A549 (cell line): ENCODE measurements at regions not wholly inside any gene's neighbourhood (a gene's known extent, or its start where the extent isn't known, plus 50 kb on each side); places are given as distances from the start of the nearest gene placed in this dataset.
"Not testable (repeated sequence)": the region's sequence is repeated elsewhere in the genome, so short reads cannot be mapped to it uniquely, and the experiment has no call there.

Experiments
- ATAC-seq, 2 experiments: fragments of 200-7000 bp in 1 of 2; fragments of >200 bp in 1 of 2; cut with Nextera tagmentation in 1 of 2; cut with Tn5 transposase in 1 of 2; 3 replicates each; pipeline versions ENCODE4 v1.8.0 to v1.9.1; 2018 to 2020; ENCODE audit warnings: mild to moderate bottlenecking in 1 of 2, moderate library complexity in 1 of 2
- CTCF ChIA-PET: fragments of 300-600 bp; sonication (Branson Sonifier 250); formaldehyde crosslinking; extraction: SDS; loops from one replicate; lab custom pipeline; 2021; ENCODE audit warnings: antibody characterized with exemption, inconsistent platforms; lab: Yijun Ruan, JAX
- POLR2A ChIA-PET: fragments of 350-600 bp; formaldehyde crosslinking; extraction: SDS; loops from one replicate; lab custom pipeline; 2021; ENCODE audit warnings: antibody characterized with exemption, inconsistent platforms; lab: Yijun Ruan, JAX
- DNase-seq, 2 experiments: peaks; one replicate each; pipeline versions ENCODE4 v3.0.0 to v3.0.0-alpha.2; 2011 to 2016; ENCODE audit warnings: low read depth in 1 of 2, low spot score in 1 of 2
- FAIRE-seq: peaks from 2 replicates; lab custom pipeline; 2011; peaks lifted over from hg19 to GRCh38; lab: Jason Lieb, UNC
- H3K27ac ChIP-seq, 2 experiments: fragments of >200 bp; sonication (Bioruptor Twin); formaldehyde crosslinking; 3 replicates each; pipeline ENCODE4 v1.5.1; 2016 to 2017
- H3K4me1 ChIP-seq: fragments of >200 bp; sonication (Bioruptor Twin); formaldehyde crosslinking; 3 replicates; pipeline ENCODE4 v1.6.1; 2016
- H3K4me2 ChIP-seq: fragments of >200 bp; sonication (Bioruptor Twin); formaldehyde crosslinking; 3 replicates; pipeline ENCODE4 v1.6.1; 2016
- H3K4me3 ChIP-seq: fragments of >200 bp; sonication (Bioruptor Twin); formaldehyde crosslinking; 3 replicates; pipeline ENCODE4 v1.5.1; 2016
- H3K9me3 ChIP-seq: fragments of >200 bp; sonication (Bioruptor Twin); formaldehyde crosslinking; 3 replicates; pipeline ENCODE4 v1.6.1; 2016
- CHD4 ChIP-seq: fragments of 200-600 bp; sonication (generic); IDR thresholded peaks from 2 replicates; pipeline ENCODE4 v1.6.1; 2016; ENCODE audit warnings: antibody characterized with exemption, mild to moderate bottlenecking, borderline replicate concordance
- EHF ChIP-seq: fragments of 250-450 bp; sonication (Bioruptor Pico); IDR thresholded peaks from 2 replicates; pipeline ENCODE4 v1.5.0; 2020; ENCODE audit warnings: mild to moderate bottlenecking
- EP300 ChIP-seq, 2 experiments: fragments of >200 bp; sonication (Bioruptor Twin); formaldehyde crosslinking; IDR thresholded peaks; 2 replicates in 1 of 2; 3 replicates in 1 of 2; pipeline ENCODE4 v1.6.1; 2016 to 2017
- FOSL2 ChIP-seq, 2 experiments: fragments of 450-650 bp in 1 of 2; fragments of >200 bp in 1 of 2; sonication (Bioruptor Twin) in 1 of 2; formaldehyde crosslinking; IDR thresholded peaks; 2 replicates each; pipeline versions ENCODE4 v1.5.0 to v1.6.1; 2016 to 2020; ENCODE audit warnings: mild to moderate bottlenecking in 1 of 2, moderate library complexity in 1 of 2
- HDAC2 ChIP-seq: fragments of 200-600 bp; sonication (generic); IDR thresholded peaks from 2 replicates; pipeline ENCODE4 v1.6.1; 2016
- HES2 ChIP-seq: fragments of >200 bp; sonication (Bioruptor Twin); formaldehyde crosslinking; IDR thresholded peaks from 2 replicates; pipeline ENCODE4 v1.6.1; 2016
- HOXB13 ChIP-seq: fragments of 250-450 bp; sonication (Bioruptor Pico); IDR thresholded peaks from 2 replicates; pipeline ENCODE4 v1.5.0; 2020; ENCODE audit warnings: low read depth, mild to moderate bottlenecking, moderate library complexity
- KDM1A ChIP-seq: fragments of 200-600 bp; sonication (generic); IDR thresholded peaks from 2 replicates; pipeline ENCODE4 v1.6.1; 2016; ENCODE audit warnings: low read depth, mild to moderate bottlenecking
- MAZ ChIP-seq: fragments of 150-350 bp; IDR thresholded peaks from 2 replicates; pipeline ENCODE4 v1.6.1; 2014; ENCODE audit warnings: antibody characterized with exemption, low read depth, low read length, borderline replicate concordance
- NPAS2 ChIP-seq: fragments of 250-450 bp; sonication (Bioruptor Pico); IDR thresholded peaks from 2 replicates; pipeline ENCODE4 v1.8.0; 2022; ENCODE audit warnings: mild to moderate bottlenecking, moderate library complexity, borderline replicate concordance
- POLR2AphosphoS2 ChIP-seq: conservative IDR thresholded peaks from 2 replicates; pipeline ENCODE4 v1.6.1; 2012; ENCODE audit warnings: low read length, improper control_type of control experiment, inconsistent platforms
- RAD21 ChIP-seq, 2 experiments: fragments of >200 bp in 1 of 2; sonication (Bioruptor Twin) in 1 of 2; formaldehyde crosslinking in 1 of 2; IDR thresholded peaks in 1 of 2; conservative IDR thresholded peaks in 1 of 2; 2 replicates in 1 of 2; 3 replicates in 1 of 2; pipeline ENCODE4 v1.6.1; 2012 to 2018; ENCODE audit warnings: inconsistent platforms in 1 of 2
- REST ChIP-seq: fragments of 200-600 bp; sonication (generic); IDR thresholded peaks from 2 replicates; pipeline ENCODE4 v1.6.1; 2016; ENCODE audit warnings: antibody characterized with exemption, mild to moderate bottlenecking, moderate library complexity
- TP53 ChIP-seq: fragments of 250-450 bp; sonication (Bioruptor Pico); IDR thresholded peaks from 2 replicates; pipeline ENCODE4 v1.5.0; 2021; ENCODE audit warnings: mild to moderate bottlenecking, moderate library complexity
- ZFP36 ChIP-seq: fragments of 450-650 bp; IDR thresholded peaks from 2 replicates; pipeline ENCODE4 v1.6.1; 2014; ENCODE audit warnings: borderline replicate concordance; ENCODE audit not compliant: partially characterized antibody
- WGBS: methylation state at CpG from one replicate; pipeline ENCODE4 v1.1.6; 2017; ENCODE audit errors: missing lambda C conversion rate; 5-methylcytosine and 5-hydroxymethylcytosine counted together

- H3K4me2 ChIP-seq: no peak overlapping the region
- no peak for FAIRE-seq
- peaks cover 3% of the 10 kb centered on the region for H3K9me3 ChIP-seq
- WGBS: 65% methylated on average over 6 of the region's 6 CpGs
- ATAC-seq: peak; percentile 41 to 45; a peak in 5 of 6 replicates
- peaks cover 6% of the 10 kb centered on the region; the same call in 1 of the 3 replicates for H3K4me1 ChIP-seq
- no peak overlapping the region for H3K27ac ChIP-seq
- CTCF ChIA-PET: interaction anchor here (0.6 to 1.4 kb wide), 3 partner anchors 12 to 422 kb away, joined by 3 to 8 read pairs (median 3); no protein-coding TSS in a partner anchor
- H3K4me3 ChIP-seq: no peak overlapping the region
- no peak for TF ChIP-seq HES2
- peak; percentile 60 for TF ChIP-seq ZFP36
- TF ChIP-seq, all 56 proteins: peak for 1
- peak in 1 of 2 experiments; percentile 21 for DNase-seq
- POLR2A ChIA-PET: no interaction called here
These were observed 137.1 kb upstream of the ZNF618 start for GRCh38 chr9:113738893-113739604.

GRCh38 chr9:113739605-113740507 lies 136.3 kb upstream of the ZNF618 start:
- H3K4me2 ChIP-seq, H3K4me1 ChIP-seq, H3K4me3 ChIP-seq, H3K9me3 ChIP-seq, POLR2A ChIA-PET, ATAC-seq, DNase-seq: not testable (repeated sequence)
- 93% methylated on average over 2 of the region's 2 CpGs for WGBS
- TF ChIP-seq CHD4: peak; percentile 90
- TF ChIP-seq HDAC2: peak; percentile 56; the same call in 1 of the 2 replicates
- TF ChIP-seq, all 56 proteins: peak for 2; not testable (repeated sequence) for 54
- CTCF ChIA-PET, H3K27ac ChIP-seq, FAIRE-seq: not testable (repeated sequence)

DNA sequence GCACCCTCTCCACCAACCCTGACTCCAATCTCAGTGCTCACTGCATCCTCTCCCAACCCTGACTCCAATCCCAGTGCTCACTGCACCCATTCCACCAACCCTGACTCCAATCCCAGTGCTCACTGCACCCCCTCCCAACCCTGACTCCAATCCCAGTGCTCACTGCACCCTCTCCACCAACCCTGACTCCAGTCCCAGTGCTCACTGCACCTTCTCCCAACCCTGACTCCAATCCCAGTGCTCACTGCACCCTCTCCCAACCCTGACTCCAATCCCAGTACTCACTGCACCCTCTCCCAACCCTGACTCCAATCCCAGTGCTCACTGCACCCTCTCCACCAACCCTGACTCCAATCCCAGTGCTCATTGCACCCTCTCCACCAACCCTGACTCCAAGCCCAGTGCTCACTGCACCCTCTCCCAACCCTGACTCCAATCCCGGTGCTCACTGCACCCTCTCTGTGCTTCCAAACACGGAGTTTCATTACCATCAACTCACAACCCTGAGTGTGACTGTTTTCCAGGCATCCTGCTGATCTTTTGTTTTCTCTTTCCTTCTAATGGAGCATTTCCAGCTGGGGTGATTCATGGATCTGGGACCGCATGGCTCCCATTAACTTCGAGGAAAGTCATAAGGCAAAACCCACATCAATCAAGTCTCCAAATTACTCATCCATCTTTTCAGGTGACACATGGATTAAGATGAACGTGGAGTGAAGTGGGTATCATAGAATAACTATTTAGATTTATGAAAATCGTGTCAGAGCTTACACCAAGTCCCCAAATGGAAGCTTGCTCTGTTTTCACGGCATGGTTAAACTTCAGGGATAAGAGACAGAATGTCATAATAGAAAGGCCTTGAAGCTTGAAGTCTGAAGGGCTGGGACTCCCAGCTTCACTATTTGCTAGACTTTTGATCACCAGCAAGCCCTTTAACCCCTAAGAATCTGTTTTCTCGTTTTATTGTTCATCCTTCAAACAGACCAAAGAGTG lies 135.3 kb upstream of the ZNF618 start:
- POLR2A ChIA-PET; FAIRE-seq; H3K27ac ChIP-seq; H3K4me1 ChIP-seq; H3K4me3 ChIP-seq; ATAC-seq; H3K9me3 ChIP-seq; TF ChIP-seq FOSL2 (IDR thresholded peaks at IDR 0.05): not testable (repeated sequence)
- peak; percentile 27 to 34 for DNase-seq
- 10% methylated on average over 8 of the region's 8 CpGs for WGBS
- CTCF ChIA-PET: interaction anchor here (0.9 to 1.6 kb wide), 5 partner anchors 9 to 550 kb away, joined by 3 to 5 read pairs (median 3); no protein-coding TSS in a partner anchor
- H3K4me2 ChIP-seq: 0 out of 3 replicates have a peak overlapping the region, but pooled peaks have one; percentile 12
- TF ChIP-seq CHD4: peak; percentile 94
- peak; percentile 77; the same call in 1 of the 2 replicates for TF ChIP-seq KDM1A
- peak; percentile 52; the same call in 1 of the 2 replicates for TF ChIP-seq FOSL2 (CRISPR knock-in tag; IDR thresholded peaks at IDR 0.05)
- 0 out of 2 replicates have a peak, but pooled peaks have one; percentile 58 for TF ChIP-seq HDAC2

- Histone ChIP-seq H3K9me3 (no peaks in the 10 kb centered on the region), H3K4me2 (no peak overlapping the region), H3K4me1 (peaks cover 6% of the 10 kb centered on the region; the same call in 1 of the 3 replicates), H3K27ac (no peak overlapping the region), H3K4me3 (no peak overlapping the region)
- CTCF ChIA-PET: interaction anchor here (1.0 to 1.6 kb wide), 4 partner anchors 15 to 549 kb away, joined by 3 read pairs; no protein-coding TSS in a partner anchor
- ATAC-seq (peak in 1 of 2 experiments; percentile 36; a peak in 1 of 6 replicates), FAIRE-seq (no peak), DNase-seq (no peak)
- POLR2A ChIA-PET: no interaction called here
- WGBS: 72% methylated on average over 12 of the region's 12 CpGs
- TF ChIP-seq POLR2AphosphoS2 (no peak), TP53 (no peak), NPAS2 (CRISPR knock-in tag) (no peak), HOXB13 (CRISPR knock-in tag) (no peak), CHD4 (no peak), HES2 (no peak), MAZ (no peak), EHF (CRISPR knock-in tag) (no peak), RAD21 (conservative IDR thresholded peaks at IDR 0.05 in 1 of 2, IDR thresholded peaks at IDR 0.05 in 1 of 2) (no peak), EP300 (IDR thresholded peaks at IDR 0.05) (no peak), REST (no peak)
These were observed 133.9 kb upstream of the ZNF618 start for GRCh38 chr9:113741886-113742854.
